ENCODE measurements at regions not wholly inside any gene's neighbourhood (a gene's known extent, or its start where the extent isn't known, plus 50 kb on each side); places are given as distances from the start of the nearest gene placed in this dataset.

GRCh38 chr4:11130195-11130970, 298.3 kb downstream of the HS3ST1 start:
- CTCF ChIA-PET: no interaction called here
- H3K4me3 ChIP-seq (ENCODE audit: low read depth, low read length): no peak overlapping the region
- DNase-seq (ENCODE audit: low read depth, low spot score): no peak
- no peak for TF ChIP-seq CTCF (IDR thresholded peaks at IDR 0.05; ENCODE audit: insufficient read depth, low read length, missing control alignments)
- POLR2A ChIA-PET: no interaction called here

- no peak for DNase-seq (ENCODE audit: low read depth, low spot score)
- POLR2A ChIA-PET: no interaction called here
- H3K4me3 ChIP-seq (ENCODE audit: low read depth, low read length): no peak overlapping the region
- CTCF ChIA-PET: no interaction called here
- no peak for TF ChIP-seq CTCF (IDR thresholded peaks at IDR 0.05; ENCODE audit: insufficient read depth, low read length, missing control alignments)
Measured at GRCh38 chr4:11120435-11120834, 308.3 kb downstream of the HS3ST1 start.

GRCh38 chr4:11119474-11119873, 309.2 kb downstream of the HS3ST1 start:
- ChIA-PET CTCF (no interaction called here), POLR2A (no interaction called here)
- DNase-seq (ENCODE audit: low read depth, low spot score): no peak
- TF ChIP-seq CTCF (IDR thresholded peaks at IDR 0.05; ENCODE audit: insufficient read depth, low read length, missing control alignments): no peak
- H3K4me3 ChIP-seq (ENCODE audit: low read depth, low read length): no peak overlapping the region

- DNase-seq (ENCODE audit: low read depth, low spot score): no peak
- H3K4me3 ChIP-seq (ENCODE audit: low read depth, low read length): no peak overlapping the region
- no peak for TF ChIP-seq CTCF (IDR thresholded peaks at IDR 0.05; ENCODE audit: insufficient read depth, low read length, missing control alignments)
- POLR2A ChIA-PET: no interaction called here
- CTCF ChIA-PET: no interaction called here
Measured at GRCh38 chr4:11118513-11118912, 310.2 kb downstream of the HS3ST1 start.

DNA sequence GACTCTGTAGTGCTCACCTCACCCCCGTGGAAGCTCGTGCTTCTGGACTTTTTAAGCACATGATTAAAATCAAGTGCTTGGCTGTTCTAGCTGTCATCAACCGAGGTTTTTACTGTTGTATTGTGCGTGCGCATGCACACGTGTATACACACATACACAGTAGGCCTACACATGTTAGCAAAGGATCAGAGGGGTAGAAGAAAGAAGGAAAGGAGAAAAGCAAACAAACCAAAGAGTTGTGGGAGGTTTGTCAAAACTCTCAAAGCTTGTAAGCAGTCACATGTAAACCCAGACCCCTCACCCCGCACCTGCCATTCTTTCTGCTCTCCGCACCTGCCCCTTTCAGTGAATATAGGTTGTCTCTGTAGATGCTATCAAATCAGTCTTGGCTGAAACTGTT, 311.8 kb downstream of the HS3ST1 start:
- ChIA-PET CTCF (interaction anchor here (0.7 kb wide), 1 partner anchor 11 kb away, joined by 3 read pairs; no protein-coding TSS in a partner anchor), POLR2A (no interaction called here)
- no peak overlapping the region for H3K4me3 ChIP-seq (ENCODE audit: low read depth, low read length)
- no peak for DNase-seq (ENCODE audit: low read depth, low spot score)
- no peak for TF ChIP-seq CTCF (IDR thresholded peaks at IDR 0.05; ENCODE audit: insufficient read depth, low read length, missing control alignments)

- TF ChIP-seq CTCF (IDR thresholded peaks at IDR 0.05; ENCODE audit: insufficient read depth, low read length, missing control alignments): no peak
- DNase-seq (ENCODE audit: low read depth, low spot score): no peak
- CTCF ChIA-PET: no interaction called here
- POLR2A ChIA-PET: no interaction called here
- no peak overlapping the region for H3K4me3 ChIP-seq (ENCODE audit: low read depth, low read length)
Measured at GRCh38 chr4:11111876-11112275, 316.8 kb downstream of the HS3ST1 start.

Measured in AG04449 (cell line).